ENCODE measurements at regions not wholly inside any gene's neighbourhood (a gene's known extent, or its start where the extent isn't known, plus 50 kb on each side); places are given as distances from the start of the nearest gene placed in this dataset.
"Not testable (repeated sequence)": the region's sequence is repeated elsewhere in the genome, so short reads cannot be mapped to it uniquely, and the experiment has no call there.

- H3K9me2 ChIP-seq (replicated peaks; ENCODE audit: insufficient read depth, low read length); H3K27ac ChIP-seq (ENCODE audit: low read length); H3K79me2 ChIP-seq (ENCODE audit: low read length); H3F3A ChIP-seq (ENCODE audit: insufficient read depth, low read length); H3K4me3 ChIP-seq (ENCODE audit: low read length); H3K27me3 ChIP-seq (replicated peaks; ENCODE audit: insufficient read depth, low read length); H2AFZ ChIP-seq (ENCODE audit: low read length); H3K9me3 ChIP-seq (replicated peaks; ENCODE audit: insufficient read depth, low read length); H3K4me2 ChIP-seq (ENCODE audit: low read depth, low read length); H3K9ac ChIP-seq (ENCODE audit: low read length); DNase-seq; H3K36me3 ChIP-seq (replicated peaks; ENCODE audit: insufficient read depth, low read length); H4K20me1 ChIP-seq (ENCODE audit: insufficient read depth, low read length); H3K4me1 ChIP-seq (ENCODE audit: low read length): not testable (repeated sequence)
These were observed 104.4 kb downstream of the OR4M2 start for GRCh38 chr15:22184678-22185077.

DNA sequence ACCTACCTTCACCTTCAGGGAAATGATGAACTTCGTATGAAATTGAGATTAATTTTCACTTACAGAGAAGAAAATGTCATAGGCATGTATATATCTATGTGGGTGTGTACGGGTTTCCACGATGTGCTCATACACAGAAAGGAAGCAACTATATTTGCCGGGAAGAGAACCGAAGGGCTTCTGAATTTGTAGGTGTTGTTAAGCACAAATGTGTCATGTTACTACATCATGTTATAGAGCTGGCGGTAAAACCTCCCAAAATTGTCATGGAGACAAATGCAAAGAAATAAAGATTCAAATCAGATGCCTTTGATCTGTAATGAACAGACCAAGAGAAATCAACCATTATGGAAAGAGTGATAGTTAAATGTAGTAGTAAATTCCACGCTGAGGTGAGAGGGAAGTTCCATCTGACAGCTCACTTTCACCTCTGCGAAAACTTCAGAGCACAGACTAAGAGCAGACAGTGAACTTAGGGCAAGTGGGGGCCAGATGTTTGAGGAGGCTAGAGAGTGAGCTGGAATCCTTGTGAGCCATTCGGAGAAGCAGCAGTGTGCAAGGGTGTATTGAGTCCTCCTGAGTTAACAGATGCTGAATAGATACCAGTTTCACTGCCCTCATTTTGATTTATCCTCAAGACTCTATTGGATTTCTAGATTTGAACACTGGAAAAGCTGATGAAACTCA is 106.7 kb downstream of the OR4M2 start:
- H4K20me1 ChIP-seq (ENCODE audit: insufficient read depth, low read length); H3K27me3 ChIP-seq (replicated peaks; ENCODE audit: insufficient read depth, low read length); H3K9ac ChIP-seq (ENCODE audit: low read length); DNase-seq; H3K4me3 ChIP-seq (ENCODE audit: low read length); H3K27ac ChIP-seq (ENCODE audit: low read length); H3K4me1 ChIP-seq (ENCODE audit: low read length); H3F3A ChIP-seq (ENCODE audit: insufficient read depth, low read length); H3K4me2 ChIP-seq (ENCODE audit: low read depth, low read length); H3K9me2 ChIP-seq (replicated peaks; ENCODE audit: insufficient read depth, low read length); H3K36me3 ChIP-seq (replicated peaks; ENCODE audit: insufficient read depth, low read length); H2AFZ ChIP-seq (ENCODE audit: low read length); H3K79me2 ChIP-seq (ENCODE audit: low read length); H3K9me3 ChIP-seq (replicated peaks; ENCODE audit: insufficient read depth, low read length): not testable (repeated sequence)

GRCh38 chr15:22191818-22192217 is 111.5 kb downstream of the OR4M2 start:
- not testable (repeated sequence) for H3K9me3 ChIP-seq (replicated peaks; ENCODE audit: insufficient read depth, low read length); H2AFZ ChIP-seq (ENCODE audit: low read length); DNase-seq; H3K4me2 ChIP-seq (ENCODE audit: low read depth, low read length); H3K79me2 ChIP-seq (ENCODE audit: low read length); H3K36me3 ChIP-seq (replicated peaks; ENCODE audit: insufficient read depth, low read length); H3K9ac ChIP-seq (ENCODE audit: low read length); H3K27me3 ChIP-seq (replicated peaks; ENCODE audit: insufficient read depth, low read length); H3F3A ChIP-seq (ENCODE audit: insufficient read depth, low read length); H4K20me1 ChIP-seq (ENCODE audit: insufficient read depth, low read length); H3K4me3 ChIP-seq (ENCODE audit: low read length); H3K4me1 ChIP-seq (ENCODE audit: low read length); H3K27ac ChIP-seq (ENCODE audit: low read length); H3K9me2 ChIP-seq (replicated peaks; ENCODE audit: insufficient read depth, low read length)

DNA sequence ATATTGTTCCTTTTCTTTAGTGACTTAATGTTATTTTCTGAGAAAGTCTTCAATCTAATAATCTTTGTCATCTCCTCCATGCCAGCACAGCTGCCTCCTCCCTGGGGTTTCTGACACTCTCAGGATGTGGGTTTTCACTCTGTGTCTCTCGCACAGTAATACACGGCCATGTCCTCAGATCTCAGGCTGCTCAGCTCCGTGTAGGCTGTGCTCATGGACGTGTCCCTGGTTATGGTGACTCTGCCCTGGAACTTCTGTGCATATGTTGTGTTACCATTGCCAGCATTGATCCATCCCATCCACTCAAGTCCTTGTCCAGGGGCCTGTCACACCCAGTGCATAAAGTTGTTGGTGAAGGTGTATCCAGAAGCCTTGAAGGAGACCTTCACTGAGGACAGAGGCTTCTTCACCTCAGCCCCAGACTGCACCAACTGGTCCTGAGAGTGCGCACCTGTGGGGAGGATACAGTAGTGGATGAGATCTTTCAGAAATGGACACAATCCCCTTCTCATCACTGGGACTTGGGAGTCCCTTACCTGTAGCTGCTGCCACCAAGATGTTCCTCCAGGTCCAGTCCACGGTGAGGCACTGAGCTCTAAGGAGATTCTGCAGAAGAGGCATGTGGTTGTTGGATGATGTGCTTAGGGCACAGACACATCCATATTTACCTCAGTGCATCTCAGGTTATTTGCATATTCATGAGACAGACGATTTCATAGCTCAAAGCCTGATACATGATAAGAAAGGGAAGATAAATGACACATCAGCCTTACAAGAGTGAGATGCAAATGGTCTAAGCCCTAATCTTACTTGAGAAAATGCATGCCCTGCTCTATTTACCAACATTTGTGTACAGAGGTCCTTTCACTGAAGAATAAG is 114.7 kb downstream of the OR4M2 start:
- H3K4me3 ChIP-seq (ENCODE audit: low read length); H3K79me2 ChIP-seq (ENCODE audit: low read length); H4K20me1 ChIP-seq (ENCODE audit: insufficient read depth, low read length); H3K27me3 ChIP-seq (replicated peaks; ENCODE audit: insufficient read depth, low read length); H3K36me3 ChIP-seq (replicated peaks; ENCODE audit: insufficient read depth, low read length); H3K9ac ChIP-seq (ENCODE audit: low read length); H3K9me3 ChIP-seq (replicated peaks; ENCODE audit: insufficient read depth, low read length); H3K4me2 ChIP-seq (ENCODE audit: low read depth, low read length); DNase-seq; H2AFZ ChIP-seq (ENCODE audit: low read length); H3K9me2 ChIP-seq (replicated peaks; ENCODE audit: insufficient read depth, low read length); H3F3A ChIP-seq (ENCODE audit: insufficient read depth, low read length); H3K4me1 ChIP-seq (ENCODE audit: low read length); H3K27ac ChIP-seq (ENCODE audit: low read length): not testable (repeated sequence)

DNA sequence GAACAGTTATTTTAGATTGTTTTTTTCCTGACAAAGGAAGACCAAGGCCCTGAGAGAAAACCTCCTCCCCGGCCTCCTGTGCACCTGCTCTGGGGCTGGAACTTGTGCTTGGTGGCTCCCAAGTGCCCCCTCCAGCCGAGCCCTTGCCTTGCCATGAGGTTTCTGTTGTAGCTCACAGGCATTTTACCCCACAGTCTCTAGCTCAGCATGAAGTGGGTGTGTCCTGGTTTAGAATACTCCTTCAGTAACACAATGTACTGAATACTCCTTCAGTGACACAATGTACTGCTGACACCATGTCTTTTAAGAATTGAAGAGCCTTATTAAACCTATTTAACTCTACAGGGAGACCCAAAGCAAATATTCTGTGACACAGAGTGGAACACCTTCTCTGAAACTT is 116.1 kb downstream of the OR4M2 start:
- not testable (repeated sequence) for H2AFZ ChIP-seq (ENCODE audit: low read length); H3K9me3 ChIP-seq (replicated peaks; ENCODE audit: insufficient read depth, low read length); H3K36me3 ChIP-seq (replicated peaks; ENCODE audit: insufficient read depth, low read length); H3F3A ChIP-seq (ENCODE audit: insufficient read depth, low read length); H3K9ac ChIP-seq (ENCODE audit: low read length); DNase-seq; H3K27ac ChIP-seq (ENCODE audit: low read length); H3K79me2 ChIP-seq (ENCODE audit: low read length); H3K9me2 ChIP-seq (replicated peaks; ENCODE audit: insufficient read depth, low read length); H3K4me2 ChIP-seq (ENCODE audit: low read depth, low read length); H3K4me1 ChIP-seq (ENCODE audit: low read length); H3K27me3 ChIP-seq (replicated peaks; ENCODE audit: insufficient read depth, low read length); H3K4me3 ChIP-seq (ENCODE audit: low read length); H4K20me1 ChIP-seq (ENCODE audit: insufficient read depth, low read length)

DNA sequence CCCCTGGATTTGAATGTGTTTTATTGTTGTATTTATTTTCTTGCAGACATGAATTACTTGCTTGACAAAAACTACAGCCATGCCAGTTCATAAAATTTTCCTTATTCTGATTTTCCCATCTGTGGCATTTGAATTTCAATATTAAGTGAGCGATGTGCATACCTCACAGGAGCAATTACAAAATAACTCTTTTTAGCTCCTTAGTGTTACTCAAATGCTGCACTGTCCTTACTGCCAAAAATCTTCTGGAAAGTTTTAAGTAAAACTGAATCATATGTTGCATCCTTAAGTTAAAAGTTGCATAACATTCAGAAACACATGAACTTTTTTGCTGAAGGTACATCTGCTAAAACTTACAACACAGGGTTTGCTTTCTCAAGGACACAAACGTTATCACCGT is 120.1 kb downstream of the OR4M2 start:
- not testable (repeated sequence) for H3K36me3 ChIP-seq (replicated peaks; ENCODE audit: insufficient read depth, low read length); DNase-seq; H3K4me1 ChIP-seq (ENCODE audit: low read length); H3K9me3 ChIP-seq (replicated peaks; ENCODE audit: insufficient read depth, low read length); H3K9me2 ChIP-seq (replicated peaks; ENCODE audit: insufficient read depth, low read length); H3K9ac ChIP-seq (ENCODE audit: low read length); H3K4me3 ChIP-seq (ENCODE audit: low read length); H3K27me3 ChIP-seq (replicated peaks; ENCODE audit: insufficient read depth, low read length); H3K4me2 ChIP-seq (ENCODE audit: low read depth, low read length); H3K79me2 ChIP-seq (ENCODE audit: low read length); H3K27ac ChIP-seq (ENCODE audit: low read length); H4K20me1 ChIP-seq (ENCODE audit: insufficient read depth, low read length); H2AFZ ChIP-seq (ENCODE audit: low read length); H3F3A ChIP-seq (ENCODE audit: insufficient read depth, low read length)

- H3F3A ChIP-seq (ENCODE audit: insufficient read depth, low read length); H3K9me2 ChIP-seq (replicated peaks; ENCODE audit: insufficient read depth, low read length); H3K4me2 ChIP-seq (ENCODE audit: low read depth, low read length); H3K79me2 ChIP-seq (ENCODE audit: low read length); H3K9ac ChIP-seq (ENCODE audit: low read length); H2AFZ ChIP-seq (ENCODE audit: low read length); H3K4me3 ChIP-seq (ENCODE audit: low read length); H3K27ac ChIP-seq (ENCODE audit: low read length); H3K9me3 ChIP-seq (replicated peaks; ENCODE audit: insufficient read depth, low read length); H4K20me1 ChIP-seq (ENCODE audit: insufficient read depth, low read length); H3K4me1 ChIP-seq (ENCODE audit: low read length); H3K27me3 ChIP-seq (replicated peaks; ENCODE audit: insufficient read depth, low read length); H3K36me3 ChIP-seq (replicated peaks; ENCODE audit: insufficient read depth, low read length); DNase-seq: not testable (repeated sequence)
These were observed 121.8 kb downstream of the OR4M2 start for GRCh38 chr15:22201993-22202659.

Data from MM.1S (cell line).